Keratinocyte (primary cell): ENCODE measurements at regions not wholly inside any gene's neighbourhood (a gene's known extent, or its start where the extent isn't known, plus 50 kb on each side); places are given as distances from the start of the nearest gene placed in this dataset.

ENCODE experiments used
- DNase-seq: peaks from one replicate; pipeline ENCODE4 v3.0.0-alpha.2; 2011; ENCODE audit warnings: low read depth, missing footprints, low spot score
- FAIRE-seq: peaks from 2 replicates; lab custom pipeline; 2011; peaks lifted over from hg19 to GRCh38; lab: Jason Lieb, UNC
- H2AFZ ChIP-seq: 2 replicates; pipeline ENCODE4 v1.6.0; 2012; ENCODE audit warnings: low read length, control low read depth, inconsistent platforms; ENCODE audit not compliant: control insufficient read depth
- H3K27ac ChIP-seq: 2 replicates; pipeline ENCODE4 v1.5.1; 2011; ENCODE audit warnings: low read length; ENCODE audit not compliant: control insufficient read depth, insufficient read depth
- H3K27me3 ChIP-seq: 3 replicates; pipeline ENCODE4 v1.6.0; 2011; ENCODE audit warnings: low read length; ENCODE audit not compliant: control insufficient read depth, insufficient read depth; ENCODE audit errors: extremely low read depth
- H3K36me3 ChIP-seq, 2 experiments: 2 replicates in 1 of 2; 3 replicates in 1 of 2; pipeline ENCODE4 v1.5.1; 2011; ENCODE audit warnings: low read length in 2 of 2, mild to moderate bottlenecking in 1 of 2; ENCODE audit not compliant: control insufficient read depth in 2 of 2, insufficient read depth in 2 of 2; ENCODE audit errors: extremely low read depth in 1 of 2
- H3K4me1 ChIP-seq: 3 replicates; pipeline ENCODE4 v1.5.1; 2011; ENCODE audit warnings: low read length; ENCODE audit not compliant: control insufficient read depth, insufficient read depth; ENCODE audit errors: extremely low read depth
- H3K4me2 ChIP-seq: 3 replicates; pipeline ENCODE4 v1.6.0; 2011; ENCODE audit warnings: low read depth, low read length; ENCODE audit not compliant: control insufficient read depth, insufficient read depth; ENCODE audit errors: extremely low read depth
- H3K4me3 ChIP-seq, 3 experiments: fragments of 200-600 bp in 1 of 3; sonication (generic) in 1 of 3; 2 replicates in 2 of 3; 3 replicates in 1 of 3; pipeline ENCODE4 v1.5.1; 2011 to 2016; ENCODE audit warnings: low read length in 3 of 3, mild to moderate bottlenecking in 3 of 3, control low read depth in 2 of 3, inconsistent platforms in 1 of 3, low read depth in 1 of 3, mixed read lengths in 1 of 3, mixed run types in 1 of 3, moderate library complexity in 1 of 3; ENCODE audit not compliant: control insufficient read depth in 2 of 3, insufficient read depth in 2 of 3; ENCODE audit errors: extremely low read depth in 1 of 3
- H3K79me2 ChIP-seq: 2 replicates; pipeline ENCODE4 v1.6.0; 2012; ENCODE audit warnings: low read length; ENCODE audit not compliant: control insufficient read depth, insufficient read depth
- H3K9ac ChIP-seq: 3 replicates; pipeline ENCODE4 v1.6.0; 2011; ENCODE audit warnings: low read length; ENCODE audit not compliant: control insufficient read depth, insufficient read depth; ENCODE audit errors: extremely low read depth
- H3K9me1 ChIP-seq: 3 replicates; pipeline ENCODE4 v1.6.0; 2011; ENCODE audit warnings: low read length; ENCODE audit not compliant: control insufficient read depth, insufficient read depth; ENCODE audit errors: extremely low read depth
- H3K9me3 ChIP-seq: 2 replicates; pipeline ENCODE4 v1.5.1; 2012; ENCODE audit warnings: low read depth, low read length; ENCODE audit not compliant: control insufficient read depth
- H4K20me1 ChIP-seq: 3 replicates; pipeline ENCODE4 v1.6.0; 2011; ENCODE audit warnings: low read length; ENCODE audit not compliant: control insufficient read depth, insufficient read depth; ENCODE audit errors: extremely low read depth
- CTCF ChIP-seq, 3 experiments: IDR thresholded peaks in 1 of 3; conservative IDR thresholded peaks in 1 of 3; optimal IDR thresholded peaks in 1 of 3; 2 replicates in 2 of 3; 3 replicates in 1 of 3; pipeline versions ENCODE3 to v1.5.1; 2011; ENCODE audit warnings: low read length in 3 of 3, mild to moderate bottlenecking in 3 of 3, moderate library complexity in 2 of 3, control low read depth in 1 of 3, inconsistent platforms in 1 of 3; ENCODE audit not compliant: insufficient read depth in 2 of 3; ENCODE audit errors: extremely low read depth in 1 of 3
- EZH2 ChIP-seq: IDR thresholded peaks from one replicate; pipeline ENCODE4 v1.6.1; 2012; ENCODE audit warnings: inconsistent platforms, mild to moderate bottlenecking, low read length, moderate library complexity
- dilution Hi-C: fragments of 300-500 bp; cut with MboI; formaldehyde crosslinking; loops from one replicate; pipeline ENCODE4 v1.7.0; 2020; ENCODE audit warnings: low sequenced_read_pairs; ENCODE audit not compliant: extremely low pct_ligation_motif_present

GRCh38 chr17:36697903-36698530 is 96.6 kb downstream of the MRM1 start:
- dilution Hi-C loops = no loop called here
- Histone ChIP-seq H3K4me1 (no peaks in the 10 kb centered on the region), H3K36me3 (no peaks in the 10 kb centered on the region), H3K4me2 (no peak overlapping the region), H3K79me2 (no peaks in the 10 kb centered on the region), H3K4me3 (no peak overlapping the region), H3K27me3 (peaks cover 21% of the 10 kb centered on the region), H3K9ac (no peak overlapping the region), H4K20me1 (no peaks in the 10 kb centered on the region), H3K9me3 (no peaks in the 10 kb centered on the region), H3K27ac (no peak overlapping the region), H3K9me1 (no peaks in the 10 kb centered on the region), H2AFZ (no peak overlapping the region)
- DNase-seq = no peak
- TF ChIP-seq CTCF (optimal IDR thresholded peaks at IDR 0.05 in 1 of 3, IDR thresholded peaks at IDR 0.05 in 1 of 3, conservative IDR thresholded peaks at IDR 0.05 in 1 of 3; ENCODE audit: extremely low read depth in 1 of 3, insufficient read depth in 2 of 3, low read length in 3 of 3) = no peak
- no peak for TF ChIP-seq EZH2
- FAIRE-seq = no peak

GRCh38 chr17:36701429-36702099 is 100.2 kb downstream of the MRM1 start:
- Histone ChIP-seq H3K4me2 (no peak overlapping the region), H4K20me1 (peaks cover 3% of the 10 kb centered on the region), H3K9ac (no peak overlapping the region), H3K27me3 (peaks cover 38% of the 10 kb centered on the region), H2AFZ (no peak overlapping the region), H3K36me3 (no peaks in the 10 kb centered on the region), H3K27ac (no peak overlapping the region), H3K4me1 (no peaks in the 10 kb centered on the region), H3K4me3 (no peak overlapping the region), H3K9me1 (no peaks in the 10 kb centered on the region), H3K9me3 (no peaks in the 10 kb centered on the region), H3K79me2 (no peaks in the 10 kb centered on the region)
- TF ChIP-seq EZH2 = no peak
- TF ChIP-seq CTCF (optimal IDR thresholded peaks at IDR 0.05 in 1 of 3, IDR thresholded peaks at IDR 0.05 in 1 of 3, conservative IDR thresholded peaks at IDR 0.05 in 1 of 3; ENCODE audit: extremely low read depth in 1 of 3, insufficient read depth in 2 of 3, low read length in 3 of 3) = no peak
- dilution Hi-C loops = no loop called here
- DNase-seq = no peak
- FAIRE-seq = no peak
